ENCODE measurements at regions not wholly inside any gene's neighbourhood (a gene's known extent, or its start where the extent isn't known, plus 50 kb on each side); places are given as distances from the start of the nearest gene placed in this dataset.

- Mint-ChIP-seq H3K36me3 (ENCODE audit: low read depth) (peaks cover 4% of the 10 kb centered on the region), H3K27me3 (ENCODE audit: low read depth) (no peaks in the 10 kb centered on the region), H3K27ac (ENCODE audit: unreplicated experiment) (no peak overlapping the region), H3K9me3 (peaks cover 14% of the 10 kb centered on the region), H3K4me1 (no peaks in the 10 kb centered on the region), H3K4me3 (no peak overlapping the region)
- no peak for TF ChIP-seq CTCF (conservative IDR thresholded peaks at IDR 0.05)
- DNase-seq (ENCODE audit: low read depth, low spot score), result no peak
Observed at GRCh38 chr5:125848751-125849150, 574.5 kb upstream of the GRAMD2B start.

DNA sequence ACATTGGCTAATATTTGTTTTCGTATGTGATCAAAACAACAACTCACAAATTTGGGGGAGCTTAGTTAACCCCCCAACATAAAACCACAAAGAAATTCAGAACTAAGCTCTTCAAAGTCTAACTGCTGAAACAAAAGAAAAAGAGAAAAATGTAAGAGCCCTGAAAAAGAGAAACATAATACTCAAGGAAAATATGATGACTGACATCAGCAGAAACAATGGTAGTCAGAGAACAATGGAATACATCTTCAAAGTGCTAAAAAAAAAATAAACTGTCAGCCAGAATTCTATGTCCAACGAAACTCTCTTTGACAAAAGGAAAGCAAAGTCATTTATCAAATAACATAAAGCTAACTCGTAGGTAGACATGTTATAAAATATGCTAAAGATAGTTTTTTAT, 566.3 kb upstream of the GRAMD2B start:
- Mint-ChIP-seq H3K27me3 (ENCODE audit: low read depth) (no peaks in the 10 kb centered on the region), H3K4me1 (no peaks in the 10 kb centered on the region), H3K36me3 (ENCODE audit: low read depth) (peaks cover 6% of the 10 kb centered on the region), H3K27ac (ENCODE audit: unreplicated experiment) (no peak overlapping the region), H3K4me3 (no peak overlapping the region), H3K9me3 (peaks cover 12% of the 10 kb centered on the region)
- no peak for DNase-seq (ENCODE audit: low read depth, low spot score)
- no peak for TF ChIP-seq CTCF (conservative IDR thresholded peaks at IDR 0.05)

GRCh38 chr5:125863579-125863978, 559.6 kb upstream of the GRAMD2B start:
- Mint-ChIP-seq H3K27me3 (ENCODE audit: low read depth) (no peaks in the 10 kb centered on the region), H3K4me1 (peaks cover 12% of the 10 kb centered on the region), H3K36me3 (ENCODE audit: low read depth) (no peaks in the 10 kb centered on the region), H3K9me3 (no peaks in the 10 kb centered on the region), H3K4me3 (no peak overlapping the region), H3K27ac (ENCODE audit: unreplicated experiment) (no peak overlapping the region)
- no peak for TF ChIP-seq CTCF (conservative IDR thresholded peaks at IDR 0.05)
- no peak for DNase-seq (ENCODE audit: low read depth, low spot score)

DNA sequence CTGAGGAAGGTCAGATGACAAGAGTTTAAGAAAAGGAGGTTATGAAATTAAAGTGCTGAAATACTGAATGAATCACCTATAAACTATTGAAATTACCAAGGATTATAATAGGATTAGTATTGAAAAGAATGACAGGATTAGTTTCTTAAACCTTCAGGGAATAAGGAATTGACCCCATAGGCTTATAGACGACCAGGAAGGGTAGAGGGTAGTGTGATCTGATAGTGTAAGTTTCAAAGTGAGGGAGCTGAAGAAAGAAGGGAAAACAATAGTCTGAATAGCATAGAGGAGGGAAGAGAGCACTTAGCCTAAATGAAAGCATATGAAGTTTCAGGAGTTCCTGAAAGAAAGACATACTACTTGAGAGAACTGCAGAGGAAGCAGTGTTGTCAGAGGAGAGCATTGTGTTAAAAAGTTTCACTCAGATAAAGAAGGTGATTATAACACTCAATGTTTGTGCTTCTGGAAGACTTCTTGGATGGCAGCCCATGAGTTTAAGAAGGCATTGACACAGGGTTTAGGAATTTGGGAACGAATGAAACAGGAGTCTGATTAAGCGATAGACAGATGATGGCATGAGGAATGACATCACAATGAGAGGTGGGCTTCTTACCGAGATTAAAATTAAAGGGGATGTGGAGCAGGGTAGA, 557.9 kb upstream of the GRAMD2B start:
- H3K9me3 Mint-ChIP-seq, result no peaks in the 10 kb centered on the region
- no peak overlapping the region for H3K27ac Mint-ChIP-seq (ENCODE audit: unreplicated experiment)
- H3K4me1 Mint-ChIP-seq, result peaks cover 17% of the 10 kb centered on the region
- TF ChIP-seq CTCF (conservative IDR thresholded peaks at IDR 0.05), result no peak
- no peaks in the 10 kb centered on the region for H3K36me3 Mint-ChIP-seq (ENCODE audit: low read depth)
- DNase-seq (ENCODE audit: low read depth, low spot score), result no peak
- no peak overlapping the region for H3K4me3 Mint-ChIP-seq
- no peaks in the 10 kb centered on the region for H3K27me3 Mint-ChIP-seq (ENCODE audit: low read depth)

GRCh38 chr5:125868036-125868435, 555.2 kb upstream of the GRAMD2B start:
- TF ChIP-seq CTCF (conservative IDR thresholded peaks at IDR 0.05), result no peak
- Mint-ChIP-seq H3K4me3 (no peak overlapping the region), H3K9me3 (no peaks in the 10 kb centered on the region), H3K36me3 (ENCODE audit: low read depth) (no peaks in the 10 kb centered on the region), H3K27ac (ENCODE audit: unreplicated experiment) (no peak overlapping the region), H3K4me1 (peaks cover 20% of the 10 kb centered on the region), H3K27me3 (ENCODE audit: low read depth) (no peaks in the 10 kb centered on the region)
- no peak for DNase-seq (ENCODE audit: low read depth, low spot score)

Measured in neural crest cell (in vitro differentiated cells).